Activated CD4-positive, alpha-beta T cell treated with anti-CD3 and anti-CD28 coated beads, Interleukin-2, amount 10 ng/mL, durations not matched to agents 24 days and 14 days (primary cell): ENCODE measurements at regions not wholly inside any gene's neighbourhood (a gene's known extent, or its start where the extent isn't known, plus 50 kb on each side); places are given as distances from the start of the nearest gene placed in this dataset.
"Not testable (repeated sequence)": the region's sequence is repeated elsewhere in the genome, so short reads cannot be mapped to it uniquely, and the experiment has no call there.

Experiments
- DNase-seq: peaks from one replicate; pipeline ENCODE4 v3.0.0; 2022
- H3K27ac Mint-ChIP-seq: one replicate; pipeline ENCODE4 v1.8.0; 2022; ENCODE audit warnings: mild to moderate bottlenecking, mixed read lengths
- H3K27me3 Mint-ChIP-seq: one replicate; pipeline ENCODE4 v1.8.0; 2022; ENCODE audit warnings: mixed read lengths
- H3K36me3 Mint-ChIP-seq: one replicate; pipeline ENCODE4 v1.8.0; 2022; ENCODE audit warnings: low read depth, mild to moderate bottlenecking, mixed read lengths
- H3K4me1 Mint-ChIP-seq: one replicate; pipeline ENCODE4 v1.8.0; 2021; ENCODE audit warnings: mixed read lengths
- H3K4me3 Mint-ChIP-seq: one replicate; pipeline ENCODE4 v1.8.0; 2022; ENCODE audit warnings: mild to moderate bottlenecking, moderate library complexity, mixed read lengths
- H3K9me3 Mint-ChIP-seq: one replicate; pipeline ENCODE4 v1.8.0; 2021; ENCODE audit warnings: mixed read lengths
- intact Hi-C: fragments of 100-400 bp; cut with micrococcal nuclease; formaldehyde crosslinking; loops from one replicate; pipeline ENCODE4 v1.15.1; 2023

- DNase-seq, result no peak
- no peaks in the 10 kb centered on the region for H3K36me3 Mint-ChIP-seq
- H3K9me3 Mint-ChIP-seq, result peaks cover 17% of the 10 kb centered on the region
- H3K4me1 Mint-ChIP-seq, result no peaks in the 10 kb centered on the region
- H3K27ac Mint-ChIP-seq, result no peak overlapping the region
- peaks cover 23% of the 10 kb centered on the region for H3K27me3 Mint-ChIP-seq
- no peak overlapping the region for H3K4me3 Mint-ChIP-seq
- intact Hi-C loops, result no loop called here
Measured at GRCh38 chr10:6936931-6937330, 356.9 kb upstream of the PRKCQ start.

GRCh38 chr10:6929148-6929830 lies 349.2 kb upstream of the PRKCQ start:
- H3K4me1 Mint-ChIP-seq, result peaks cover 45% of the 10 kb centered on the region
- no peaks in the 10 kb centered on the region for H3K27me3 Mint-ChIP-seq
- H3K4me3 Mint-ChIP-seq, result no peak overlapping the region
- no peak overlapping the region for H3K27ac Mint-ChIP-seq
- no peak for DNase-seq
- H3K9me3 Mint-ChIP-seq, result peaks cover 21% of the 10 kb centered on the region
- peaks cover 6% of the 10 kb centered on the region for H3K36me3 Mint-ChIP-seq
- intact Hi-C loops, result loop anchor here (5.0 to 10.0 kb wide), 3 partner anchors 106 to 328 kb away; no protein-coding TSS in a partner anchor

GRCh38 chr10:6928586-6928985 lies 348.5 kb upstream of the PRKCQ start:
- DNase-seq, result peak; percentile 62
- Mint-ChIP-seq H3K9me3 (peaks cover 17% of the 10 kb centered on the region), H3K27me3 (no peaks in the 10 kb centered on the region), H3K4me3 (peak overlapping the region; percentile 81), H3K36me3 (peaks cover 6% of the 10 kb centered on the region), H3K27ac (peak overlapping the region; percentile 98), H3K4me1 (peaks cover 47% of the 10 kb centered on the region)
- intact Hi-C loops, result loop anchor here (1.0 to 10.0 kb wide), 4 partner anchors 8 to 329 kb away; no protein-coding TSS in a partner anchor

- Mint-ChIP-seq H3K27ac (peak overlapping the region; percentile 77), H3K4me1 (peaks cover 47% of the 10 kb centered on the region), H3K27me3 (no peaks in the 10 kb centered on the region), H3K9me3 (peaks cover 17% of the 10 kb centered on the region), H3K36me3 (peaks cover 6% of the 10 kb centered on the region), H3K4me3 (peak overlapping the region; percentile 57)
- DNase-seq, result no peak
- intact Hi-C loops, result loop anchor here (5.0 to 10.0 kb wide), 3 partner anchors 108 to 330 kb away; no protein-coding TSS in a partner anchor
Measured at GRCh38 chr10:6926971-6927370, 346.9 kb upstream of the PRKCQ start.

GRCh38 chr10:6925146-6925545 lies 345.1 kb upstream of the PRKCQ start:
- intact Hi-C loops, result loop anchor here (5.0 to 10.0 kb wide), 3 partner anchors 110 to 332 kb away; no protein-coding TSS in a partner anchor
- peaks cover 3% of the 10 kb centered on the region for H3K36me3 Mint-ChIP-seq
- no peak overlapping the region for H3K27ac Mint-ChIP-seq
- H3K4me1 Mint-ChIP-seq, result peaks cover 51% of the 10 kb centered on the region
- H3K27me3 Mint-ChIP-seq, result no peaks in the 10 kb centered on the region
- peaks cover 9% of the 10 kb centered on the region for H3K9me3 Mint-ChIP-seq
- no peak for DNase-seq
- peak overlapping the region; percentile 57 for H3K4me3 Mint-ChIP-seq

GRCh38 chr10:6924166-6924565 lies 344.1 kb upstream of the PRKCQ start:
- Mint-ChIP-seq H3K9me3 (peaks cover 3% of the 10 kb centered on the region), H3K4me1 (peaks cover 49% of the 10 kb centered on the region), H3K27ac (no peak overlapping the region), H3K27me3 (no peaks in the 10 kb centered on the region), H3K36me3 (peaks cover 2% of the 10 kb centered on the region), H3K4me3 (no peak overlapping the region)
- intact Hi-C loops, result loop anchor here (10.0 kb wide), 1 partner anchor 111 kb away; no protein-coding TSS in a partner anchor
- DNase-seq, result no peak

GRCh38 chr10:6921026-6921425 lies 340.9 kb upstream of the PRKCQ start:
- intact Hi-C loops, result loop anchor here (10.0 kb wide), 1 partner anchor 114 kb away; no protein-coding TSS in a partner anchor
- H3K27ac Mint-ChIP-seq, H3K27me3 Mint-ChIP-seq, H3K9me3 Mint-ChIP-seq, H3K4me3 Mint-ChIP-seq, DNase-seq, H3K36me3 Mint-ChIP-seq: not testable (repeated sequence)
- H3K4me1 Mint-ChIP-seq, result peaks cover 27% of the 10 kb centered on the region

GRCh38 chr10:6920072-6921019 lies 340.3 kb upstream of the PRKCQ start:
- H3K4me1 Mint-ChIP-seq, result peaks cover 22% of the 10 kb centered on the region
- peaks cover 6% of the 10 kb centered on the region for H3K27me3 Mint-ChIP-seq
- H3K9me3 Mint-ChIP-seq, result peaks cover 3% of the 10 kb centered on the region
- peak; percentile 93 for DNase-seq
- H3K36me3 Mint-ChIP-seq, result peaks cover 2% of the 10 kb centered on the region
- no peak overlapping the region for H3K27ac Mint-ChIP-seq
- intact Hi-C loops, result loop anchor here (1.0 to 10.0 kb wide), 4 partner anchors 8 to 497 kb away; no protein-coding TSS in a partner anchor
- no peak overlapping the region for H3K4me3 Mint-ChIP-seq

- no peak for DNase-seq
- intact Hi-C loops, result loop anchor here (2.0 kb wide), 1 partner anchor 490 kb away; no protein-coding TSS in a partner anchor
- H3K36me3 Mint-ChIP-seq, result no peaks in the 10 kb centered on the region
- H3K4me3 Mint-ChIP-seq, result no peak overlapping the region
- H3K9me3 Mint-ChIP-seq, result no peaks in the 10 kb centered on the region
- peaks cover 6% of the 10 kb centered on the region for H3K27me3 Mint-ChIP-seq
- H3K27ac Mint-ChIP-seq, result no peak overlapping the region
- H3K4me1 Mint-ChIP-seq, result peaks cover 12% of the 10 kb centered on the region
Measured at GRCh38 chr10:6919077-6919476, 339.0 kb upstream of the PRKCQ start.

GRCh38 chr10:6918305-6918704 lies 338.2 kb upstream of the PRKCQ start:
- no peak overlapping the region for H3K4me3 Mint-ChIP-seq
- peaks cover 6% of the 10 kb centered on the region for H3K27me3 Mint-ChIP-seq
- H3K9me3 Mint-ChIP-seq, result no peaks in the 10 kb centered on the region
- no peaks in the 10 kb centered on the region for H3K36me3 Mint-ChIP-seq
- DNase-seq, result peak; percentile 91
- peaks cover 12% of the 10 kb centered on the region for H3K4me1 Mint-ChIP-seq
- H3K27ac Mint-ChIP-seq, result no peak overlapping the region
- intact Hi-C loops, result loop anchor here (2.0 kb wide), 1 partner anchor 490 kb away; no protein-coding TSS in a partner anchor

GRCh38 chr10:6917125-6917524 lies 337.0 kb upstream of the PRKCQ start:
- no peak for DNase-seq
- no peaks in the 10 kb centered on the region for H3K9me3 Mint-ChIP-seq
- no peak overlapping the region for H3K27ac Mint-ChIP-seq
- intact Hi-C loops, result no loop called here
- peaks cover 6% of the 10 kb centered on the region for H3K27me3 Mint-ChIP-seq
- peaks cover 12% of the 10 kb centered on the region for H3K4me1 Mint-ChIP-seq
- H3K36me3 Mint-ChIP-seq, result no peaks in the 10 kb centered on the region
- no peak overlapping the region for H3K4me3 Mint-ChIP-seq

GRCh38 chr10:6916601-6917000 lies 336.5 kb upstream of the PRKCQ start:
- intact Hi-C loops, result no loop called here
- Mint-ChIP-seq H3K9me3 (no peaks in the 10 kb centered on the region), H3K4me1 (peaks cover 14% of the 10 kb centered on the region), H3K4me3 (no peak overlapping the region), H3K36me3 (no peaks in the 10 kb centered on the region), H3K27me3 (peaks cover 6% of the 10 kb centered on the region), H3K27ac (no peak overlapping the region)
- DNase-seq, result no peak

GRCh38 chr10:6915307-6915706 lies 335.2 kb upstream of the PRKCQ start:
- intact Hi-C loops, result no loop called here
- Mint-ChIP-seq H3K4me1 (peaks cover 11% of the 10 kb centered on the region), H3K4me3 (no peak overlapping the region), H3K36me3 (no peaks in the 10 kb centered on the region), H3K27me3 (peaks cover 6% of the 10 kb centered on the region), H3K9me3 (no peaks in the 10 kb centered on the region), H3K27ac (no peak overlapping the region)
- no peak for DNase-seq

GRCh38 chr10:6912929-6913328 lies 332.9 kb upstream of the PRKCQ start:
- H3K36me3 Mint-ChIP-seq, result no peaks in the 10 kb centered on the region
- no peak overlapping the region for H3K27ac Mint-ChIP-seq
- peaks cover 8% of the 10 kb centered on the region for H3K9me3 Mint-ChIP-seq
- H3K4me3 Mint-ChIP-seq, result no peak overlapping the region
- H3K4me1 Mint-ChIP-seq, result peaks cover 2% of the 10 kb centered on the region
- intact Hi-C loops, result no loop called here
- H3K27me3 Mint-ChIP-seq, result peaks cover 6% of the 10 kb centered on the region
- no peak for DNase-seq
